Superior temporal gyrus (tissue), 1 donor: ENCODE measurements at regions not wholly inside any gene's neighbourhood (a gene's known extent, or its start where the extent isn't known, plus 50 kb on each side); places are given as distances from the start of the nearest gene placed in this dataset.

Source experiments
- DNase-seq: peaks from one replicate; pipeline ENCODE4 v3.0.0-alpha.2; 2016; ENCODE audit errors: extremely low spot score

DNA sequence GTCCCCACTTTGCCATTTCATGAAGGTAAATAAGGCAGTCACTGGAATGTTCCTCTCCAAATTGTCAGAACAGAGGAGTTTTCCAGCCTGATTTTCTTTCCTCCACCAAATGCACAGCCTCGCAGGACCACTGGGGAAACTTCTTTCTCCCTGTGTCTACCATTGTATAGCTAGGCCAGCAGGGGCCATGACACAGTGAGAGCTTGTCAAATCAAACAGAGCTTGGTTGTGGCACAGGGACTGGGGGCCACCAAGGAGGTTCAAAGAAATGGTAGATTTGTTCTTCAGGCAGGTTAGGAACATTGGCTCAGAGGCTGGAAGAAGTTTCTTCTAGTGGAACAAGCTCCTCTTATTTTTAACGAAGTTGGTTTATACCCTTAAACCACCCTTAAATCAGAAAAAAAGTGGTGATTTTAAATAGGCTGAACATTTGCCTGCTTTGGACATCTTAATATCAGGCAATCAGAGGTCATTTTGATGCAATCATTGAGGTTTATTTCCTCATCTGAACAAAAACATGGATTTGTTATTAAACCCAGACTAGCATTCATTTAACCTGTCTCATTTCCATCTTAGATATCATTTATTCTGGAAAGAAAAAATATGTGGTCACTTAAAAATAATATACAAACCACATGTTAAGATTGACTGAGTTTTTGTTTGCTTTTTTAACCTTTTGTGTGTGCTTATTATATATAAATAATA, 105.6 kb downstream of the GTPBP8 start:
- DNase-seq = no peak

- DNase-seq = no peak
Measured at GRCh38 chr3:113097960-113098447, 107.2 kb downstream of the GTPBP8 start.

DNA sequence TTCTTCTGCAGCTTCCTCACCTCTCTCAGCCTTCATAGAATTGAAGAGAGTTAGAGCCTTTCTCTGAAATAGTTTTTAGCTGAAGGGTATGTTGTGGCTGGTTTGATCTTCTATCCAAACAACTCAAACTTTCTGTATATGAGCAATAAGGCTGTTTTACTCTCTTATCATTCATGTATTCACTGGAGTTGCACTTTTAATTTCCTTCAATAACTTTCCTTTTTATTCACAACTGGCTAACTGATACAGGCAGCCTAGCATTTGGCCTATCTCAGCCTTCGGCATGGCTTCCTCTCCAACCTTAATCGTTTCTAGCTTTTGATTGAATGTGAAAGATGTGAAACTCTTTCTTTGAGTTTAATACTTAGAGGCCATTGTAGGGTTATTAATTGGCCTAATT, 109.3 kb downstream of the GTPBP8 start:
- DNase-seq = no peak

DNA sequence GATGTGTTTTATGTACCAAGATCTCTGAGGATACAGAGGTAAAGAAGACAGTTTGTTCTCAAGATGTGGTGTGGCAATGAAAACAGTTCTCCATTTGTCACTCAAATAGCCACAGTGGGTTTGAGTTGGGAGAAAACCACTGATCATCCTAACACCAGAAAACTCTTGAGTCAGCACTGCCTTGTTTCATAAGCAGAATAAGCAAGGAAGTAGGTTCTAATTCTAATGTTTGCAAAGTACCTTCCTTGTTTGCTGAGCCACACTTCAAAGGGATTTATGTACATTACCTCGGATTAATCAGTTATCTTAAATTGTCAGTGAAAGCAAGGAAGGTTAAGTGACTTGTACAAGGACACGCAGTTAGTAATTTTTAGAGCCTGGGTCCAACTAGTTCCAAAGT, 107.8 kb upstream of the BOC start:
- DNase-seq = no peak

DNA sequence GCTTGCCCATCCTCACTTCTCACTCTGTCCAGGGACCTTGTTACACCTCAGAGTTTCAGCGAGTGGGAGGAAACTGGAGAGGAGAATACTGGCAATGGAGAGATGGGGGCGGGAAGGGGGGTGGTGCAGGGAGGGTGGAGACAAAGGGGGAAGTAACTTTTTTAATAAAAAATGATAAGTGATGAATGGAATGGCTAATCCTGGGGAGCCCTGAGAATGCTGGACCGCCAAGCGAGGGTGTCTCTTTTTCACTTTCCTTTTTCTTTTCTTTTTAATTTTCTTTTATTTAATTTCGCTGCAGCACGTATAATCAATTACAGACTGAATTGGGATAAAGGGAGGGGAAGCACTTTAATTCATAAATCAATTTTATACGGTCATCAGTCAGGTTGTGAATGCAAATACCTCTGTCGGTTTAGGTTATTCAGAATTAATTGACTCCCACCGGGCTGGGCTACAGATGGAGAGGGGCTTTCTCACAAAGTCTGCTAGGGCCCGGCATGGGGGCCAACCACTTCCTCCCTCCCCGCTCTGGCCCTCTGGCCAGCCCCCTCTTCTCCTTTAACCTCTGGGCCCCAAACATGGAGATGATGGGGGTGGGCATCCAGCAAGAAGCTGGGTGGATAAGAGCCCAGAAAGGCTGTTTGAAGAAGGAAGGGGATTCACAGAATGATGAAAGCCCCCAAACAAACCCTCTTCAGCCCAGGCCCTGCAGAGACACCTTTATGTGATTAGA, 106.8 kb upstream of the BOC start:
- no peak for DNase-seq

GRCh38 chr3:113105093-113105449, 106.3 kb upstream of the BOC start:
- no peak for DNase-seq

DNA sequence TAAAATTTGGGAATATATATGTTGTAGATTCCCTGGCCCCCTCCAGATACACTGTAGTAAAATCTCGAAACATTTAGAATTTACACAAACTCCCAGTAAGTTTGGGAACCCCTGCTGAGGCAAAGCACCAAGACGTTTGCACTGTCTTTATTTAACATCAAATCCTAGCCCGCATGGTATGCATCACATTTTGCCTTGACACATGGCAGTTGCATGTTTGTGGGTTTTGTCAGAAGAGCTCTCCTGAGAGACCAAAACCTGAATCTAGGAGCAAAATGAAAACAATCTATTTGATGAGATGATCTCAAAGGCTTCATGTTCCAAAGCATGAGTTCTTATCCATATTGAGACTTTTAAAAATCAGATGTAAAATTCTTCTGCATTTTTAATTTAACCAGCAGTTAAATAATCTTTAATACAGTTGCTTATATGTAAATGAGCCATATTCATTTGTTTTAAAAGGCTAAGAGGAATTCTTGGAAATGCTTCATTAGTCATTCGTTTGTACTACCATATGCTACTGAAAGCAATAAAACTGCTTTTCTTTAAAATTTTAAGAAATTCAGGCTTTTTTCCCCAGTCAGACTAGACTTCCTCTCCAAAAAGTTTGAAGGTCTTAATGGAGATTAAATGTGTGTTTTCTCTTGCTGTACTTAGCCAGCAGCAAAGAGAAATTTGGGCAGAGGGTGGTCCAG, 105.2 kb upstream of the BOC start:
- no peak for DNase-seq

DNA sequence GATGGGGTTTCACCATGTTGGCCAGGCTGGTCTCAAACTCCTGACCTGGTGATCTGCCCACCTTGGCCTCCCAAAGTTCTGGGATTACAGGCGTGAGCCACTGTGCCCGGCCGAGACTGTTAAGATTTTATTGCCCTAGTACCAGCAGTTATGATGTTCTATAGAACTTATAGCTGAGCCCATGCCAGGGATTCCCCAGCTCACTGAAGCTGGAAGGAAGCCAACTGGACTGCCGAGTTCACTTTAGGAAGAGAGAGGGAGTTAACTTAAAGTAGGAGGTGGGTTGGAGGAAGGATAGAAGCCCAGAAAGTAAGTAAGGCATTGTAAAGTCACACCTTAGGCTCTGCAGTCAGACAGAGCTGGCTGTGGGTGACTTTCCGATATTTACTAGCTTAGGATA, 101.1 kb upstream of the BOC start:
- no peak for DNase-seq

GRCh38 chr3:113111011-113111707, 100.2 kb upstream of the BOC start:
- DNase-seq = no peak

GRCh38 chr3:113113361-113113760, 98.0 kb upstream of the BOC start:
- DNase-seq = no peak

DNA sequence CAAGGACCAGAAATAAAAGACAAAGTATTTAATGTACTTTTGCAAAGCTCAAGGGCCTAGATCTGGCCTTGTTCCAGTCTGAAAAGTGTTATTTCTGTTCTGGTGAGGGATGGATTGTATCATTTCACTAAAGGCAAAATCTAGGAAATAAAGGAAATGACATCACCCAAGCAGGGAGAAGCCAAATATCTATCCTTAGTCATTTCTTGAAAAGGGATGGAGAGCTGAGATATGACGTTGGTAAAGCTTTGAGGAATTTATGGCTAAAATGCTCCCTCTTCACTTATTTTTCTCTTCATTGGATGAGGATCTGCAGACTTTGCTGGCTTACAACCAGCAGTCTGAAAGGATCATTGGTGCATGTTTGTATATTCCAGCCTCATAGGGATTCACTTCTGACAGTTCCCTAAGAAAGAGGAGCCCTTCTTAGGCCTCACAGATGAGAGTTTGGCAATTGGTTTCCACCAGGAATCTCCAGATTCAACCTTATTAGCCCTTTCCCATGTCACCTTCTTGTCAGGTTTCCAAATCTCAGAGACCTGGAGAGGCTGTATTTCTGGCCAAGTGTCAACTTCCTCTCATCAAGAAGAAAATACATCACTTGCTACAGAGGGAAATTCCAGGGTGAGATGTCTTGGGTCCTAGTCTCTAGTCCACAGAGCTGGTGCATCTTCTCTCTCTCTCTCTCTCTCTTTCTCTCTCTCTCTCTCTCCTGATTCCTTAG, 93.7 kb upstream of the BOC start:
- DNase-seq = no peak

- no peak for DNase-seq
Measured at GRCh38 chr3:113118336-113118735, 93.0 kb upstream of the BOC start.

DNA sequence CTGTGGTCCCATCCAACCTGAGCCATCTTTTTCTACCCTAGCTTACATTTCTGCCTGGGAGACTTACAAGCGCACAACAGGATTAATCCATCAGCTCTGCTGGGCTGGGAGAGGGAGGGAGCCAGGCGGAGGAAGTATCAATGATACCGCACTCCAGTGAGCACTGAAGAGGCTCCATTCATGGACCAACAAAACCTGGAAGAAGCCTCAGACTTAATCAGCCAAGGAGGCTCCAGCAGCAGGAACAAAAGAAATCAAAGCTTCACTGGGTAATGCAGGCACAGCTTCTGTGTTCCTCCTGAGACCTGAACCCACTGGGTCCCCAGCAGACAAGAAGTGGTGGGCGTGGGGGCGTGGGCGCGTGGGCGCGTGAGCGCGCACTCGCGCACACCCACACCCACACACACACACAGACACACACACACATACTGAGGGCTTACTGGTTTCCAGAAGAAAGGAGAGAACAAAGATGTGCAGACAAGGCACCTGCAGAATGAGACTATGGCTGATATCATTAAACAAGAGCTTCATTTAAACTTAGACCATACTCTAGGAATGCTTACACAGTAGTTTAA, 87.0 kb upstream of the BOC start:
- DNase-seq = no peak

- DNase-seq = no peak
Measured at GRCh38 chr3:113125951-113126350, 85.4 kb upstream of the BOC start.

DNA sequence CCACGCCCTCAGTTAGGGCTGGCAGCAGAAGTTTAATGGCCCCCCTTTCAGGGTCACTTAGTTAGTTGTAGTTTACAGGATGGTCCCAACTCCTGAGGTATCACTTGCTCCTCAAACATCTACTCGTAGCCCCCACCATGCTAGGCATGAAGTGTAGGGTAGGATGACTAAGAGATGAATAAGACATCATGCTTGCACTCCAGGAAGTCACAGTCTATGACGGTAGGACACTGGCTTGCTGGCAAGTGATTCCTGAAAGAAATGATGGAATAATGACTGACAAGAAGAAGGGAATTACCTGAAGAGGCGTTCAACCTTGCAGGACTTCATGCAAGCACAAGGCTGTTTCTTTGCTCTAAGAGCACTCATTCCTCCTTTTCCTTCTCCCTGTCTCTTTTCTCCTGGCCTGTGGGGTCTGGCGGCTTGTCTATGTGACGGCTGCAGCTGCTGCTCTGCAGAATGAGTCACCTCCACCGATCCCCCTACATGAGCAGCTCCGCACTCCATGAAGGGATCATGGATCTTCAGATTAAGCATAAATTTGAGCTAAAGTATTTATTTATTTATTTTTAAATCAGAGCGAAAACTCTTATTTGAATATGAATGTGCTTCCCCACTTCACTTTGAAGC, 82.9 kb upstream of the BOC start:
- DNase-seq = no peak

GRCh38 chr3:113129168-113129567, 82.2 kb upstream of the BOC start:
- DNase-seq = no peak

DNA sequence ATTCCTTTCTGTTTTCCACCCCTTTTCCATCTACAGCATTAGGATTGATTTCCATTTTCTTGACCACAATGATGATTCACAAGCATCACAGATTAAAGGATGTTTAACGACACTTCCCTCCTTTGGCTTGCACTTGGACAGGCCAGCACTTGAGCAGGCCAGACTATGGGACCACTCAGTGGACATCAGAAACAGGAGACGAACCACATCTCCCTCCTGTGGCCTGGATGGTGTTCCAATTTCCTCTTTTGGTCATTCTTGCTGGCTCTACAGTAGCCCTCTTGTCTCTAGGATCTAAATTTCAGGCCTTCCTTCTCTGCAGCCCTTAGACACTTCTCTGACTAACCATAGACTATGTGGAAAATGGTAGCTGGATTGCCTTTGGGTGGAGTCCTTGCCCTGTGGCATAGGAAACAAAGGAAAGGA, 78.8 kb upstream of the BOC start:
- DNase-seq = no peak

DNA sequence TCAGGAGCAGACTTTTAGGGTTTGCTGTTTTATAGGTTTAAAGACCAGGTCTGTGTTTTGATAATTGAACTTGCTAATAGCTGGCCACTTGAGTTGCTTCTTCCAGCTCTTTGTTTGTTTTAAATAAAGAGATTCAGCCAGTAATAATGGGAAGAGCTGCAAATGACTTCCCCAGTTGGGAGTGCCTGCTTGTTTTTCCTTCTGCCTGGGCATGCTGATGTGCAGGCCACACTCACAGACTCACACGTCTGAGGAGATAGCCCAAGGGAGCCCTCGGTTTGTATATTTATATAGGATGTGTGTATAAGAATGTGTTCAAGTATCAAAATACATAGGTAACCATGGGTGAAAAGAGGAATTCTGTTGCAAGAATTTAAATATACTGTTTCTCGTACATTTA, 78.2 kb upstream of the BOC start:
- DNase-seq = no peak

DNA sequence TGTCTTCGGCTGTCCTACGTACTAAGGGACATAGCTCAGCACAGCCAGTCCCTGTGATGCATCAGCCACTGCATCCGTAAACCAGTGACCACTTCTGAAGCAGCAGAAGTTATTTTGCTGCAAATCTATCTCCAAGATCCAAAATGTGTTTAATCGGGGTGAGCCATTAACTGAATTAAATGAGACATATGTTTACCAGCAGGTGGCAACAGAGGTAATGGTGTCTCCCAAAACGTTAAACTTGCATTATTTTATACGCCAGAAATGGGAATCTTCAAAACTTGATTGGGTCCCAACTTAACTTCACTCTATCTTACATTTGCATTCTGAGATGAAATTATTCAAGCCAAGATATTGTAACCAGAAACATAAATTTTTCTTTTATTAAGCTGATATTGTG, 75.3 kb upstream of the BOC start:
- DNase-seq = no peak

DNA sequence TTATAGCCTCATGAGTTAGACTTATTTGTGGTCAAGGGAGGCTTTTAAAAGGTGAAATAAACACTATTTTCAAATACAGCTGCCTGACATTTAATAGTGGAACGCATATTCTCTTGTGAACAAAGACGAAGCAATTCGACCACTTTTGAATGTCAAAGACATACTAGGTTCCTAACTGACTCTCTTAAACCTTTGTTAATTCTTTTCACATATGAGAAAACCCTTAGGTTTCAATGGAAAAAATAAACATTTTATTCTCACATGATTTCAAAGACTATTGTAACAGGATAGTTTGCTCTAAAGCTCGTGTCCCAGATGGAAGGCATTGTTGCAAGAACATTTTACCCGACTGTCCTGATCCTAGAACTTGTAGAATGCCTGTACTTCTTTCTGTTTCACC, 74.8 kb upstream of the BOC start:
- no peak for DNase-seq
